ENCODE measurements at regions not wholly inside any gene's neighbourhood (a gene's known extent, or its start where the extent isn't known, plus 50 kb on each side); places are given as distances from the start of the nearest gene placed in this dataset.

GRCh38 chr13:110773480-110773879 lies 60.0 kb downstream of the ING1 start:
- TF ChIP-seq EZH2phosphoT487 (IDR thresholded peaks at IDR 0.05; ENCODE audit: low read depth) = no peak
- no peak for TF ChIP-seq CTCF (IDR thresholded peaks at IDR 0.05; ENCODE audit: low read depth, low read length)

Data from OCI-LY3 (cell line).